H1 (cell line): ENCODE measurements at regions not wholly inside any gene's neighbourhood (a gene's known extent, or its start where the extent isn't known, plus 50 kb on each side); places are given as distances from the start of the nearest gene placed in this dataset.

Experiments used
- CTCF ChIA-PET: fragments of 300-600 bp; sonication (Branson Sonifier 250); formaldehyde crosslinking; loops from one replicate; lab custom pipeline; 2021; ENCODE audit not compliant: partially characterized antibody; lab: Charles Lee
- POLR2A ChIA-PET: fragments of 300-600 bp; sonication (Branson Sonifier 250); formaldehyde crosslinking; loops from one replicate; lab custom pipeline; 2021; ENCODE audit warnings: inconsistent platforms; ENCODE audit not compliant: partially characterized antibody; lab: Charles Lee
- DNase-seq, 2 experiments: peaks; one replicate each; pipeline versions ENCODE4 v3.0.0 to v3.0.0-alpha.2; 2010 to 2022; ENCODE audit warnings: low spot score in 2 of 2, low read depth in 1 of 2, mixed read lengths in 1 of 2
- FAIRE-seq: peaks from 2 replicates; lab custom pipeline; 2011; peaks lifted over from hg19 to GRCh38; lab: Jason Lieb, UNC
- H2AFZ ChIP-seq: 2 replicates; pipeline ENCODE4 v1.8.1; 2012; ENCODE audit warnings: low read length, inconsistent platforms
- H2AK5ac ChIP-seq: 2 replicates; pipeline ENCODE4 v1.6.1; 2013; ENCODE audit warnings: low read depth, low read length
- H2BK120ac ChIP-seq: replicated peaks from 2 replicates; pipeline ENCODE3; 2013; ENCODE audit warnings: low read depth, low read length, inconsistent platforms
- H2BK12ac ChIP-seq: 2 replicates; pipeline ENCODE4 v1.6.1; 2013; ENCODE audit warnings: low read depth, low read length
- H2BK15ac ChIP-seq: 2 replicates; pipeline ENCODE4 v1.6.1; 2013; ENCODE audit warnings: low read length
- H2BK20ac ChIP-seq: 2 replicates; pipeline ENCODE4 v1.6.1; 2013; ENCODE audit warnings: low read length
- H2BK5ac ChIP-seq: 2 replicates; pipeline ENCODE4 v1.6.1; 2013; ENCODE audit warnings: low read depth, low read length
- H3K14ac ChIP-seq: 2 replicates; pipeline ENCODE4 v1.6.1; 2013; ENCODE audit warnings: inconsistent platforms; ENCODE audit not compliant: insufficient read length
- H3K18ac ChIP-seq: 2 replicates; pipeline ENCODE4 v1.6.1; 2013; ENCODE audit warnings: low read length; ENCODE audit errors: extremely low read depth
- H3K23ac ChIP-seq: 2 replicates; pipeline ENCODE4 v1.6.1; 2013; ENCODE audit warnings: inconsistent platforms; ENCODE audit not compliant: insufficient read length
- H3K23me2 ChIP-seq: 2 replicates; pipeline ENCODE4 v1.6.1; 2013; ENCODE audit warnings: low read depth, low read length
- H3K27ac ChIP-seq: 2 replicates; pipeline ENCODE4 v1.6.1; 2011; ENCODE audit warnings: low read depth, low read length, inconsistent platforms
- H3K27me3 ChIP-seq, 4 experiments: replicated peaks in 1 of 4; 1 replicate in 1 of 4; 2 replicates in 3 of 4; pipeline versions ENCODE4 v1.6.1 to v1.8.1; 2011 to 2013; ENCODE audit warnings: low read length in 3 of 4, mild to moderate bottlenecking in 3 of 4, inconsistent platforms in 2 of 4, mixed read lengths in 2 of 4, moderate library complexity in 1 of 4; ENCODE audit not compliant: control insufficient read depth in 3 of 4, insufficient read depth in 3 of 4; ENCODE audit errors: extremely low read depth in 1 of 4
- H3K36me3 ChIP-seq, 4 experiments: 2 replicates each; pipeline versions ENCODE4 v1.6.1 to v1.8.1; 2011 to 2013; ENCODE audit warnings: mild to moderate bottlenecking in 4 of 4, low read length in 3 of 4, moderate library complexity in 2 of 4, control low read depth in 1 of 4, inconsistent platforms in 1 of 4; ENCODE audit not compliant: insufficient read depth in 4 of 4, control insufficient read depth in 2 of 4
- H3K4ac ChIP-seq: replicated peaks from 2 replicates; pipeline ENCODE3; 2013; ENCODE audit warnings: low read length, low read depth, mixed read lengths, inconsistent platforms; ENCODE audit not compliant: insufficient read length
- H3K4me1 ChIP-seq, 4 experiments: replicated peaks in 1 of 4; 1 replicate in 1 of 4; 2 replicates in 3 of 4; pipeline versions ENCODE4 v1.6.1 to v1.8.1; 2011 to 2013; ENCODE audit warnings: low read length in 3 of 4, inconsistent platforms in 2 of 4, mixed read lengths in 1 of 4; ENCODE audit not compliant: insufficient read depth in 4 of 4, control insufficient read depth in 3 of 4
- H3K4me2 ChIP-seq, 2 experiments: 2 replicates each; pipeline versions ENCODE4 v1.6.1 to v1.8.1; 2011 to 2013; ENCODE audit warnings: low read depth in 2 of 2, low read length in 2 of 2, control low read depth in 1 of 2, inconsistent platforms in 1 of 2, mild to moderate bottlenecking in 1 of 2; ENCODE audit not compliant: insufficient read depth in 1 of 2
- H3K4me3 ChIP-seq, 4 experiments: fragments of 200-600, 300-600 bp in 1 of 4; sonication (generic), shearing (Covaris generic), sonication (Bioruptor Twin) in 1 of 4; 2 replicates each; pipeline versions ENCODE4 v1.5.1 to v1.8.1; 2011 to 2016; ENCODE audit warnings: low read length in 4 of 4, low read depth in 3 of 4, control low read depth in 2 of 4, inconsistent platforms in 2 of 4, mild to moderate bottlenecking in 2 of 4, mixed read lengths in 1 of 4, moderate library complexity in 1 of 4; ENCODE audit not compliant: insufficient read depth in 2 of 4; ENCODE audit errors: extremely low read depth in 1 of 4
- H3K56ac ChIP-seq: replicated peaks from 2 replicates; pipeline ENCODE3; 2013; ENCODE audit warnings: low read depth, mild to moderate bottlenecking, mixed read lengths, low read length, inconsistent platforms; ENCODE audit not compliant: insufficient read length
- H3K79me1 ChIP-seq: 2 replicates; pipeline ENCODE4 v1.6.1; 2013; ENCODE audit warnings: low read depth, low read length, control low read depth
- H3K79me2 ChIP-seq, 2 experiments: 2 replicates each; pipeline versions ENCODE4 v1.6.1 to v1.8.1; 2012 to 2013; ENCODE audit warnings: low read length in 2 of 2, mild to moderate bottlenecking in 2 of 2, inconsistent platforms in 1 of 2; ENCODE audit not compliant: insufficient read depth in 2 of 2, control insufficient read depth in 1 of 2
- H3K9ac ChIP-seq, 4 experiments: replicated peaks in 1 of 4; 1 replicate in 1 of 4; 2 replicates in 3 of 4; pipeline versions ENCODE4 v1.6.1 to v1.8.1; 2011 to 2013; ENCODE audit warnings: low read depth in 3 of 4, low read length in 3 of 4, control low read depth in 2 of 4, mild to moderate bottlenecking in 2 of 4, moderate library complexity in 2 of 4, inconsistent platforms in 1 of 4; ENCODE audit errors: extremely low read depth in 1 of 4
- H3K9me3 ChIP-seq, 2 experiments: 2 replicates each; pipeline versions ENCODE4 v1.6.1 to v1.8.1; 2012 to 2013; ENCODE audit warnings: mild to moderate bottlenecking in 2 of 2, moderate library complexity in 2 of 2, control low read depth in 1 of 2, inconsistent platforms in 1 of 2, low read depth in 1 of 2, low read length in 1 of 2, mixed read lengths in 1 of 2; ENCODE audit not compliant: insufficient read depth in 2 of 2
- H4K20me1 ChIP-seq, 2 experiments: replicated peaks in 1 of 2; 2 replicates each; pipeline versions ENCODE3 to v1.8.1; 2011 to 2013; ENCODE audit warnings: inconsistent platforms in 2 of 2, low read length in 2 of 2, mild to moderate bottlenecking in 1 of 2; ENCODE audit not compliant: insufficient read depth in 2 of 2, control insufficient read depth in 1 of 2
- H4K5ac ChIP-seq: 2 replicates; pipeline ENCODE4 v1.6.1; 2013; ENCODE audit warnings: low read length, low read depth, mixed read lengths, inconsistent platforms; ENCODE audit not compliant: insufficient read length
- H4K8ac ChIP-seq: 2 replicates; pipeline ENCODE4 v1.8.0; 2013; ENCODE audit warnings: mild to moderate bottlenecking, moderate library complexity, low read length, inconsistent platforms; ENCODE audit not compliant: insufficient read depth; ENCODE audit errors: extremely low read depth
- H4K91ac ChIP-seq: replicated peaks from 2 replicates; pipeline ENCODE3; 2013; ENCODE audit warnings: low read length, mixed read lengths, inconsistent platforms; ENCODE audit not compliant: insufficient read length
- SIN3A ChIP-seq, 2 experiments: IDR thresholded peaks in 1 of 2; conservative IDR thresholded peaks in 1 of 2; 2 replicates each; pipeline ENCODE4 v1.6.1; 2011 to 2012; ENCODE audit warnings: low read length in 2 of 2, improper control_type of control experiment in 1 of 2, low read depth in 1 of 2, mild to moderate bottlenecking in 1 of 2
- WGBS, 2 experiments: shearing (Covaris generic) in 1 of 2; methylation state at CpG; one replicate each; pipeline versions ENCODE4 v1.1.6 to v1.1.7; 2013 to 2015; ENCODE audit warnings: low lambda C conversion rate in 2 of 2, mixed read lengths in 2 of 2, inconsistent platforms in 1 of 2, low coverage in 1 of 2, missing lambda C conversion rate in 1 of 2; ENCODE audit not compliant: insufficient replicate concordance in 2 of 2, insufficient coverage in 1 of 2, insufficient read length in 1 of 2; ENCODE audit errors: extremely low coverage in 1 of 2, missing lambda C conversion rate in 1 of 2; 5-methylcytosine and 5-hydroxymethylcytosine counted together

- Histone ChIP-seq H3K23ac (no peak overlapping the region), H2BK20ac (no peak overlapping the region), H3K23me2 (no peaks in the 10 kb centered on the region), H3K18ac (no peak overlapping the region), H4K5ac (no peak overlapping the region), H2AK5ac (no peak overlapping the region), H3K36me3 (no peaks in the 10 kb centered on the region), H3K4me3 (no peak overlapping the region), H3K9me3 (peaks cover 8 to 10% of the 10 kb centered on the region in 2 experiments; a peak in 3 of 4 replicates), H3K4me1 (no peaks in the 10 kb centered on the region), H3K27me3 (no peaks in the 10 kb centered on the region), H3K14ac (no peak overlapping the region), H3K27ac (no peak overlapping the region), H4K20me1 (no peaks in the 10 kb centered on the region), H2AFZ (no peak overlapping the region), H3K4ac (no peak overlapping the region), H2BK15ac (no peak overlapping the region), H3K9ac (no peak overlapping the region), H3K56ac (no peak overlapping the region), H3K79me1 (no peaks in the 10 kb centered on the region), H2BK12ac (no peak overlapping the region), H2BK5ac (no peak overlapping the region), H3K4me2 (no peak overlapping the region), H2BK120ac (no peak overlapping the region), H4K91ac (no peak overlapping the region), H3K79me2 (no peaks in the 10 kb centered on the region), H4K8ac (0 out of 2 replicates have a peak overlapping the region, but pooled peaks have one; percentile 68)
- ChIA-PET CTCF (interaction anchor here (0.6 to 1.1 kb wide), 3 partner anchors 27 to 181 kb away, joined by 3 read pairs; no protein-coding TSS in a partner anchor), POLR2A (no interaction called here)
- DNase-seq (no peak), FAIRE-seq (no peak)
- TF ChIP-seq SIN3A (conservative IDR thresholded peaks at IDR 0.05 in 1 of 2, IDR thresholded peaks at IDR 0.05 in 1 of 2; ENCODE audit: low read depth in 1 of 2, low read length in 2 of 2), result no peak
- WGBS, 2 experiments, result 94% methylated on average over 5 of the region's 5 CpGs; no CpG with 5 or more reads in 1 of the 2 experiments
Measured at GRCh38 chr2:226087505-226088365, 688.2 kb downstream of the NYAP2 start.
